K562 (cell line): ENCODE measurements at regions not wholly inside any gene's neighbourhood (a gene's known extent, or its start where the extent isn't known, plus 50 kb on each side); places are given as distances from the start of the nearest gene placed in this dataset.

Experiments
- ATAC-seq: fragments of 200-7000 bp; cut with Tn5 transposase; 3 replicates; pipeline ENCODE4 v1.9.1; 2020; ENCODE audit warnings: moderate library complexity
- BruUV-seq: library from RNA; stranded (reverse); fragments of 400-500 nt; replicated peaks from 2 replicates; lab custom pipeline; 2021; lab: Mats Ljungman, UMichigan
- CTCF ChIA-PET: fragments of 300-600 bp; formaldehyde crosslinking; extraction: SDS; loops from one replicate; lab custom pipeline; 2021; ENCODE audit warnings: low intra/inter-chr PET ratio; lab: Yijun Ruan, JAX
- POLR2A ChIA-PET: fragments of 300-600, 350-650 bp; sonication (Branson Sonifier 250); formaldehyde crosslinking; extraction: SDS; loops from one replicate; lab custom pipeline; 2021; ENCODE audit warnings: antibody characterized with exemption, inconsistent platforms; lab: Yijun Ruan, JAX
- DNase-seq, 4 experiments: peaks; one replicate each; pipeline versions ENCODE4 v3.0.0 to v3.0.0-alpha.2; 2011 to 2018; ENCODE audit warnings: low spot score in 3 of 4, mixed read lengths in 3 of 4; ENCODE audit errors: extremely low read depth in 1 of 4
- FAIRE-seq: peaks from 2 replicates; lab custom pipeline; 2011; peaks lifted over from hg19 to GRCh38; lab: Jason Lieb, UNC
- H2AFZ ChIP-seq: 2 replicates; pipeline ENCODE4 v1.6.0; 2011; ENCODE audit warnings: low read depth, low read length, control low read depth, inconsistent platforms
- H3K27ac ChIP-seq: fragments of 200-600 bp; 3 replicates; pipeline ENCODE4 v1.8.0; 2011; ENCODE audit warnings: low read depth, mild to moderate bottlenecking, control low read depth, inconsistent platforms, low read length, moderate library complexity, mixed read lengths; ENCODE audit errors: extremely low read depth
- H3K27me3 ChIP-seq, 2 experiments: fragments of 300-600 bp in 1 of 2; 2 replicates in 1 of 2; 3 replicates in 1 of 2; pipeline versions ENCODE4 v1.6.0 to v1.8.0; 2011; ENCODE audit warnings: inconsistent platforms in 2 of 2, low read length in 2 of 2, mild to moderate bottlenecking in 1 of 2, mixed read lengths in 1 of 2, moderate library complexity in 1 of 2; ENCODE audit not compliant: control insufficient read depth in 2 of 2, insufficient read depth in 2 of 2
- H3K36me3 ChIP-seq: fragments of 300-600 bp; 3 replicates; pipeline ENCODE4 v1.8.0; 2011; ENCODE audit warnings: mild to moderate bottlenecking, low read length, inconsistent platforms; ENCODE audit not compliant: control insufficient read depth, insufficient read depth
- H3K4me1 ChIP-seq, 2 experiments: fragments of 200-600 bp in 1 of 2; replicated peaks in 1 of 2; 2 replicates in 1 of 2; 3 replicates in 1 of 2; pipeline versions ENCODE4 v1.5.1 to v1.8.0; 2011; ENCODE audit warnings: inconsistent platforms in 2 of 2, low read length in 2 of 2, mild to moderate bottlenecking in 1 of 2, mixed read lengths in 1 of 2, moderate library complexity in 1 of 2; ENCODE audit not compliant: control insufficient read depth in 2 of 2, insufficient read depth in 2 of 2
- H3K4me2 ChIP-seq: 2 replicates; pipeline ENCODE4 v1.6.1; 2011; ENCODE audit warnings: low read length, control low read depth, inconsistent platforms, mixed read lengths; ENCODE audit not compliant: insufficient read depth
- H3K4me3 ChIP-seq: fragments of 200-600 bp; sonication (generic), shearing (Covaris generic); 2 replicates; pipeline ENCODE4 v1.5.1; 2016; ENCODE audit warnings: control low read depth, inconsistent platforms
- H3K79me2 ChIP-seq: fragments of 200-600 bp; 3 replicates; pipeline ENCODE4 v1.8.0; 2011; ENCODE audit warnings: low read length, inconsistent platforms; ENCODE audit not compliant: control insufficient read depth, insufficient read depth
- H3K9ac ChIP-seq, 2 experiments: 2 replicates each; pipeline versions ENCODE4 v1.6.0 to v1.6.1; 2011; ENCODE audit warnings: low read depth in 2 of 2, low read length in 2 of 2, control low read depth in 1 of 2, inconsistent platforms in 1 of 2, mild to moderate bottlenecking in 1 of 2, mixed read lengths in 1 of 2; ENCODE audit not compliant: insufficient read depth in 1 of 2
- H3K9me1 ChIP-seq: one replicate; pipeline ENCODE4 v1.6.0; 2011; ENCODE audit warnings: inconsistent platforms, mild to moderate bottlenecking, low read length, moderate library complexity; ENCODE audit not compliant: control insufficient read depth, insufficient read depth
- H3K9me3 ChIP-seq: replicated peaks from 2 replicates; pipeline ENCODE4 v1.5.1; 2011; ENCODE audit warnings: low read depth, low read length, inconsistent platforms; ENCODE audit not compliant: control insufficient read depth, insufficient read depth
- H4K20me1 ChIP-seq: replicated peaks from 2 replicates; pipeline ENCODE4 v1.6.1; 2011; ENCODE audit warnings: low read length, inconsistent platforms, mixed read lengths; ENCODE audit not compliant: control insufficient read depth, insufficient read depth
- ELF2 ChIP-seq: fragments of 250-450 bp; sonication (Bioruptor Pico); IDR thresholded peaks from 2 replicates; pipeline ENCODE4 v1.5.0; 2021; ENCODE audit warnings: mild to moderate bottlenecking
- ETV5 ChIP-seq: sonication (generic); formaldehyde crosslinking; IDR thresholded peaks from 2 replicates; pipeline ENCODE4 v1.4.0; 2020; ENCODE audit warnings: low read depth, mild to moderate bottlenecking, missing genetic modification reagents
- POLR2G ChIP-seq: fragments of 200-400 bp; formaldehyde crosslinking; IDR thresholded peaks from 2 replicates; pipeline ENCODE4 v1.6.1; 2017; ENCODE audit warnings: low read depth, mild to moderate bottlenecking, antibody characterized with exemption, low read length, moderate library complexity
- PTBP1 ChIP-seq: fragments of 200-400 bp; formaldehyde crosslinking; IDR thresholded peaks from 2 replicates; pipeline ENCODE4 v1.6.1; 2017; ENCODE audit warnings: low read depth, low read length
- RBM25 ChIP-seq: fragments of 200-400 bp; formaldehyde crosslinking; IDR thresholded peaks from 2 replicates; pipeline ENCODE4 v1.6.1; 2018; ENCODE audit warnings: low read length, low read depth, moderate library complexity; ENCODE audit not compliant: severe bottlenecking
- RHOXF2B ChIP-seq: fragments of 250-450 bp; sonication (Bioruptor Pico); conservative IDR thresholded peaks from 2 replicates; pipeline ENCODE4 v1.5.1; 2021
- SIN3A ChIP-seq, 2 experiments: fragments of 150-350 bp in 1 of 2; IDR thresholded peaks; 2 replicates each; pipeline ENCODE4 v1.6.1; 2011 to 2016; ENCODE audit warnings: borderline replicate concordance in 2 of 2, low read depth in 2 of 2, low read length in 2 of 2, mild to moderate bottlenecking in 2 of 2, moderate library complexity in 2 of 2; ENCODE audit not compliant: control insufficient read depth in 1 of 2
- SREBF2 ChIP-seq: sonication (generic); formaldehyde crosslinking; IDR thresholded peaks from 2 replicates; pipeline ENCODE4 v1.4.0; 2020; ENCODE audit warnings: mild to moderate bottlenecking, missing genetic modification reagents
- STAG1 ChIP-seq: sonication (generic); formaldehyde crosslinking; IDR thresholded peaks from 2 replicates; pipeline ENCODE4 v1.5.0; 2020; ENCODE audit warnings: missing genetic modification reagents, borderline replicate concordance
- ZFP1 ChIP-seq: fragments of 450-650 bp; formaldehyde crosslinking; IDR thresholded peaks from 2 replicates; pipeline ENCODE4 v1.4.0; 2020; ENCODE audit warnings: mild to moderate bottlenecking, mixed read lengths
- ZNF324 ChIP-seq: fragments of 250-450 bp; sonication (Bioruptor Pico); IDR thresholded peaks from 2 replicates; pipeline ENCODE4 v1.4.0; 2020; ENCODE audit warnings: mild to moderate bottlenecking
- ZNF766 ChIP-seq: fragments of 200-800 bp; sonication (Bioruptor generic); conservative IDR thresholded peaks from 2 replicates; pipeline ENCODE4 v1.6.1; 2016; ENCODE audit warnings: missing genetic modification characterization, missing compliant biosample characterization
- WGBS: fragments of 100-300 bp; shearing (Covaris generic); methylation state at CpG from one replicate; pipeline ENCODE4 v1.1.6; 2016; ENCODE audit warnings: low coverage, mixed read lengths; ENCODE audit not compliant: insufficient coverage; ENCODE audit errors: missing lambda C conversion rate; 5-methylcytosine and 5-hydroxymethylcytosine counted together
- in situ Hi-C: fragments of 300-500 bp; cut with MboI; formaldehyde crosslinking; loops from 4 replicates; pipeline ENCODE4 v1.15.0; 2018; ENCODE audit warnings: inconsistent platforms, mixed read lengths
- intact Hi-C: fragments of 100-400 bp; cut with micrococcal nuclease; formaldehyde crosslinking; loops from 2 replicates; pipeline ENCODE4 v1.14.2; 2022
- TF ChIP-seq, protein P1 (sequence below): sonication (generic); formaldehyde crosslinking; IDR thresholded peaks from 2 replicates; pipeline ENCODE4 v1.8.0; 2022; ENCODE audit warnings: mild to moderate bottlenecking, missing genetic modification reagents
- TF ChIP-seq, protein P2 (sequence below): fragments of 450-650 bp; IDR thresholded peaks from 2 replicates; pipeline ENCODE4 v1.6.1; 2018; ENCODE audit not compliant: partially characterized antibody
- TF ChIP-seq, protein P3 (sequence below): fragments of 250-450 bp; sonication (Bioruptor Pico); IDR thresholded peaks from 2 replicates; pipeline ENCODE4 v1.5.0; 2021; ENCODE audit warnings: mild to moderate bottlenecking, borderline replicate concordance

DNA sequence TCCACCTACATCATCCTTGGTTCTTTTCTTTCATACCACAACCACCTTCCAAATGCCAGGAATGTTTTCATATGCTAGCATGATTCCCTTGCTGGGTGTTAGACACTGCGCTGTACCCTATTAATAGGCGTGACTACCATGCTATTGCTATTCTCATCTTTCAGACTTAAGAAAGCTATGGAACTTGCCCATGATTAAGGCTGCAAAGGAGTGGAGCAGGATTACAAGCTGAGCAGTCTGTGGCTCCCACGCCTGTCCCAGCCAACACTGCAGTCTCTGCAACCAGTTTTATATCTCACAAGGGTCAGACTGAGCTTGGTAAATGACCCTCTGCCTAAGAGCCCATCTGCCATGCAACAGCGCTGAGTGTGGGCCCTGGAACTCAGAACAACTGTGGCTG is 285.7 kb upstream of the POU3F3 start:
- 0% methylated on average over 4 of the region's 4 CpGs for WGBS
- in situ Hi-C loops: no loop called here
- Histone ChIP-seq H3K36me3 (no peaks in the 10 kb centered on the region), H3K4me3 (no peak overlapping the region), H3K27ac (no peak overlapping the region), H4K20me1 (no peaks in the 10 kb centered on the region), H3K4me2 (no peak overlapping the region), H2AFZ (no peak overlapping the region), H3K9me1 (no peaks in the 10 kb centered on the region), H3K79me2 (no peaks in the 10 kb centered on the region), H3K27me3 (no peaks in the 10 kb centered on the region), H3K9me3 (no peaks in the 10 kb centered on the region), H3K4me1 (no peaks in the 10 kb centered on the region), H3K9ac (no peak overlapping the region)
- CTCF ChIA-PET: no interaction called here
- TF ChIP-seq RBM25 (no peak), ELF2 (CRISPR knock-in tag) (no peak), SREBF2 (no peak), POLR2G (no peak), ZFP1 (CRISPR knock-in tag) (no peak), PTBP1 (no peak), RHOXF2B (CRISPR knock-in tag) (no peak), STAG1 (CRISPR knock-in tag) (no peak), SIN3A (IDR thresholded peaks at IDR 0.05; ENCODE audit: borderline replicate concordance in 2 of 2, control insufficient read depth in 1 of 2, low read depth in 2 of 2, low read length in 2 of 2) (no peak), ETV5 (CRISPR knock-in tag) (no peak), ZNF766 (no peak), ZNF324 (no peak)
- TF ChIP-seq, protein P1, sequence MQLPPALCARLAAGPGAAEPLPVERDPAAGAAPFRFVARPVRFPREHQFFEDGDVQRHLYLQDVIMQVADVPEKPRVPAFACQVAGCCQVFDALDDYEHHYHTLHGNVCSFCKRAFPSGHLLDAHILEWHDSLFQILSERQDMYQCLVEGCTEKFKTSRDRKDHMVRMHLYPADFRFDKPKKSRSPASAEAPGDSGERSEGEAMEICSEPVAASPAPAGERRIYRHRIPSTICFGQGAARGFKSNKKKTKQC (CRISPR knock-in tag): no peak
- TF ChIP-seq, protein P2, sequence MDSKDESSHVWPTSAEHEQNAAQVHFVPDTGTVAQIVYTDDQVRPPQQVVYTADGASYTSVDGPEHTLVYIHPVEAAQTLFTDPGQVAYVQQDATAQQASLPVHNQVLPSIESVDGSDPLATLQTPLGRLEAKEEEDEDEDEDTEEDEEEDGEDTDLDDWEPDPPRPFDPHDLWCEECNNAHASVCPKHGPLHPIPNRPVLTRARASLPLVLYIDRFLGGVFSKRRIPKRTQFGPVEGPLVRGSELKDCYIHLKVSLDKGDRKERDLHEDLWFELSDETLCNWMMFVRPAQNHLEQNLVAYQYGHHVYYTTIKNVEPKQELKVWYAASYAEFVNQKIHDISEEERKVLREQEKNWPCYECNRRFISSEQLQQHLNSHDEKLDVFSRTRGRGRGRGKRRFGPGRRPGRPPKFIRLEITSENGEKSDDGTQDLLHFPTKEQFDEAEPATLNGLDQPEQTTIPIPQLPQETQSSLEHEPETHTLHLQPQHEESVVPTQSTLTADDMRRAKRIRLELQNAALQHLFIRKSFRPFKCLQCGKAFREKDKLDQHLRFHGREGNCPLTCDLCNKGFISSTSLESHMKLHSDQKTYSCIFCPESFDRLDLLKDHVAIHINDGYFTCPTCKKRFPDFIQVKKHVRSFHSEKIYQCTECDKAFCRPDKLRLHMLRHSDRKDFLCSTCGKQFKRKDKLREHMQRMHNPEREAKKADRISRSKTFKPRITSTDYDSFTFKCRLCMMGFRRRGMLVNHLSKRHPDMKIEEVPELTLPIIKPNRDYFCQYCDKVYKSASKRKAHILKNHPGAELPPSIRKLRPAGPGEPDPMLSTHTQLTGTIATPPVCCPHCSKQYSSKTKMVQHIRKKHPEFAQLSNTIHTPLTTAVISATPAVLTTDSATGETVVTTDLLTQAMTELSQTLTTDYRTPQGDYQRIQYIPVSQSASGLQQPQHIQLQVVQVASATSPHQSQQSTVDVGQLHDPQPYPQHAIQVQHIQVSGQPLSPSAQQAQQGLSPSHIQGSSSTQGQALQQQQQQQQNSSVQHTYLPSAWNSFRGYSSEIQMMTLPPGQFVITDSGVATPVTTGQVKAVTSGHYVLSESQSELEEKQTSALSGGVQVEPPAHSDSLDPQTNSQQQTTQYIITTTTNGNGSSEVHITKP: no peak
- TF ChIP-seq, protein P3, sequence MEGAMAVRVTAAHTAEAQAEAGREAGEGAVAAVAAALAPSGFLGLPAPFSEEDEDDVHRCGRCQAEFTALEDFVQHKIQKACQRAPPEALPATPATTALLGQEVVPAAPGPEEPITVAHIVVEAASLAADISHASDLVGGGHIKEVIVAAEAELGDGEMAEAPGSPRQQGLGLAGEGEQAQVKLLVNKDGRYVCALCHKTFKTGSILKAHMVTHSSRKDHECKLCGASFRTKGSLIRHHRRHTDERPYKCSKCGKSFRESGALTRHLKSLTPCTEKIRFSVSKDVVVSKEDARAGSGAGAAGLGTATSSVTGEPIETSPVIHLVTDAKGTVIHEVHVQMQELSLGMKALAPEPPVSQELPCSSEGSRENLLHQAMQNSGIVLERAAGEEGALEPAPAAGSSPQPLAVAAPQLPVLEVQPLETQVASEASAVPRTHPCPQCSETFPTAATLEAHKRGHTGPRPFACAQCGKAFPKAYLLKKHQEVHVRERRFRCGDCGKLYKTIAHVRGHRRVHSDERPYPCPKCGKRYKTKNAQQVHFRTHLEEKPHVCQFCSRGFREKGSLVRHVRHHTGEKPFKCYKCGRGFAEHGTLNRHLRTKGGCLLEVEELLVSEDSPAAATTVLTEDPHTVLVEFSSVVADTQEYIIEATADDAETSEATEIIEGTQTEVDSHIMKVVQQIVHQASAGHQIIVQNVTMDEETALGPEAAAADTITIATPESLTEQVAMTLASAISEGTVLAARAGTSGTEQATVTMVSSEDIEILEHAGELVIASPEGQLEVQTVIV (CRISPR knock-in tag): no peak
- no TSS peak for BruUV-seq
- POLR2A ChIA-PET: no interaction called here
- FAIRE-seq: no peak
- no peak for ATAC-seq
- intact Hi-C loops: no loop called here
- DNase-seq: no peak
